Fibroblast of villous mesenchyme (primary cell): ENCODE measurements at regions not wholly inside any gene's neighbourhood (a gene's known extent, or its start where the extent isn't known, plus 50 kb on each side); places are given as distances from the start of the nearest gene placed in this dataset.

ENCODE experiments used
- DNase-seq: peaks from one replicate; pipeline ENCODE4 v3.0.0-alpha.2; 2010; ENCODE audit warnings: low read depth
- H3K4me3 ChIP-seq: 2 replicates; pipeline ENCODE4 v1.5.1; 2011; ENCODE audit warnings: low read depth, mild to moderate bottlenecking, low read length
- CTCF ChIP-seq: IDR thresholded peaks from 2 replicates; pipeline ENCODE4 v1.5.1; 2012; ENCODE audit warnings: low read depth, mild to moderate bottlenecking, low read length; ENCODE audit not compliant: insufficient read depth

- no peak for DNase-seq
- no peak for TF ChIP-seq CTCF
- H3K4me3 ChIP-seq = no peak overlapping the region
Measured at GRCh38 chr1:216830424-216831210, 107.4 kb upstream of the ESRRG start.

GRCh38 chr1:216827251-216827650, 104.0 kb upstream of the ESRRG start:
- no peak overlapping the region for H3K4me3 ChIP-seq
- DNase-seq = no peak
- no peak for TF ChIP-seq CTCF

- no peak overlapping the region for H3K4me3 ChIP-seq
- TF ChIP-seq CTCF = no peak
- no peak for DNase-seq
Measured at GRCh38 chr1:216826646-216827045, 103.4 kb upstream of the ESRRG start.

DNA sequence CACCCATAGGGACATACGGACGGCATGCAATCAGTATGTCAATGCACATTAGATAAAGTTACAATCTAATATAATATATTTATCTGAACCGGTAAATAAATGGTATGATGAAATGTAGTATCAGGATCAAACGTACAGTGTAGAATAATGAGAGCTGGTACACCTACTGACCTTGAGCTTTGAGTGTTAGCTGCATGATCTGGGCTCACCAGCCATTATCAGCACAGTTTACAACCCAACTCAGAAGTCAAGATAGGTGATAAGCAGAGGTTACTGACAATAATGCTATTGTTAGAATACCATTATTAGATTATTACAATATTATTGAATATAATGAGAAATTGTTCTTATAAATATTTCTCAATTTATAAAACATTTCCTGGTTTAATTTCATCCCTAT, 103.0 kb upstream of the ESRRG start:
- DNase-seq = no peak
- no peak for TF ChIP-seq CTCF
- H3K4me3 ChIP-seq = no peak overlapping the region

GRCh38 chr1:216825557-216825956, 102.3 kb upstream of the ESRRG start:
- H3K4me3 ChIP-seq = no peak overlapping the region
- no peak for TF ChIP-seq CTCF
- no peak for DNase-seq

- no peak overlapping the region for H3K4me3 ChIP-seq
- DNase-seq = no peak
- TF ChIP-seq CTCF = no peak
Measured at GRCh38 chr1:216824511-216824910, 101.3 kb upstream of the ESRRG start.

DNA sequence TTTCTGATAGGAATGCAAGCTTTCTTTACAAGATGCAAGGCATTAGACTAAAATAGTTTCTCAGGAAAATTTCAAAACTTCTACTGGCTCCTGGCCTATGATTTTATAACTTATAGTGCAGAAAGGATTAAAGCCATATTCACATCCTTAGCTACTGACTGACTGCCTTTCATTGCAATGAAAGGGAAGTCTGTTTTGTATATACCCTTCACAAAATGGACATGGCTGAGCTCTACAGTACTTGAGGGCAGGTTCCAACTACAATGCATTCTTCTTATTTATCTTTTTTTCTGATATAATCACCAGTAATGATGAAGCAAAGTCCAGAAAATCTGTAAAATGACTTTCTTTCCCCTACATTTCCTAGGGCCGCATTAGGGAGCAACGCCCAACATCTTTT, 100.5 kb upstream of the ESRRG start:
- no peak for TF ChIP-seq CTCF
- no peak for DNase-seq

More for the DNA sequence above, 100.5 kb upstream of the ESRRG start:
- H3K4me3 ChIP-seq = no peak overlapping the region
